NK-92 treated with Interleukin-12 subunit alpha and Interleukin-12 subunit beta, amount 100 ng/mL, for 24 hours (cell line): ENCODE measurements at regions not wholly inside any gene's neighbourhood (a gene's known extent, or its start where the extent isn't known, plus 50 kb on each side); places are given as distances from the start of the nearest gene placed in this dataset.

Experiments used
- DNase-seq: peaks from one replicate; lab custom pipeline; 2025; lab: John Stamatoyannopoulos, UW

- no peak for DNase-seq
These were observed 304.5 kb downstream of the OTOL1 start for GRCh38 chr3:161800985-161801559.

GRCh38 chr3:161818106-161818505 is 321.5 kb downstream of the OTOL1 start:
- DNase-seq, result no peak

GRCh38 chr3:161821591-161821990 is 325.0 kb downstream of the OTOL1 start:
- no peak for DNase-seq

GRCh38 chr3:161822291-161822690 is 325.7 kb downstream of the OTOL1 start:
- no peak for DNase-seq

GRCh38 chr3:161823910-161824309 is 327.3 kb downstream of the OTOL1 start:
- DNase-seq, result no peak

- no peak for DNase-seq
These were observed 341.4 kb downstream of the OTOL1 start for GRCh38 chr3:161838021-161838420.

GRCh38 chr3:161848376-161848775 is 351.8 kb downstream of the OTOL1 start:
- DNase-seq, result no peak

GRCh38 chr3:161851941-161852566 is 355.4 kb downstream of the OTOL1 start:
- peak; percentile 21 for DNase-seq

GRCh38 chr3:161852744-161853143 is 356.1 kb downstream of the OTOL1 start:
- no peak for DNase-seq

GRCh38 chr3:161854232-161854771 is 357.7 kb downstream of the OTOL1 start:
- DNase-seq, result no peak

- no peak for DNase-seq
These were observed 362.4 kb downstream of the OTOL1 start for GRCh38 chr3:161859057-161859456.

- DNase-seq, result no peak
These were observed 363.4 kb downstream of the OTOL1 start for GRCh38 chr3:161859865-161860450.

- DNase-seq, result no peak
These were observed 367.2 kb downstream of the OTOL1 start for GRCh38 chr3:161863775-161864174.

- DNase-seq, result no peak
These were observed 369.6 kb downstream of the OTOL1 start for GRCh38 chr3:161866176-161866575.

- DNase-seq, result no peak
These were observed 378.9 kb downstream of the OTOL1 start for GRCh38 chr3:161875483-161875882.

GRCh38 chr3:161879470-161879869 is 382.9 kb downstream of the OTOL1 start:
- no peak for DNase-seq

GRCh38 chr3:161884830-161885229 is 388.2 kb downstream of the OTOL1 start:
- no peak for DNase-seq

- no peak for DNase-seq
These were observed 393.6 kb downstream of the OTOL1 start for GRCh38 chr3:161890147-161890625.

GRCh38 chr3:161893972-161894371 is 397.4 kb downstream of the OTOL1 start:
- no peak for DNase-seq

- no peak for DNase-seq
These were observed 398.0 kb downstream of the OTOL1 start for GRCh38 chr3:161894657-161895056.

- no peak for DNase-seq
These were observed 409.0 kb downstream of the OTOL1 start for GRCh38 chr3:161905520-161906132.

GRCh38 chr3:161913786-161914389 is 417.3 kb downstream of the OTOL1 start:
- no peak for DNase-seq
